LHCN-M2 (cell line): ENCODE measurements at regions not wholly inside any gene's neighbourhood (a gene's known extent, or its start where the extent isn't known, plus 50 kb on each side); places are given as distances from the start of the nearest gene placed in this dataset.
A peak's percentile ranks its signal among the peaks of the same experiment; 100 is the strongest.

Experiments used
- DNase-seq: peaks from one replicate; pipeline ENCODE4 v3.0.0-alpha.2; 2012; ENCODE audit warnings: low read depth

GRCh38 chr18:43642727-43643330 is 365.5 kb upstream of the SYT4 start:
- no peak for DNase-seq

GRCh38 chr18:43648002-43648401 is 370.7 kb upstream of the SYT4 start:
- DNase-seq = no peak

- no peak for DNase-seq
Measured at GRCh38 chr18:43649649-43650357, 372.5 kb upstream of the SYT4 start.

- DNase-seq = no peak
Measured at GRCh38 chr18:43650426-43650825, 373.1 kb upstream of the SYT4 start.

- no peak for DNase-seq
Measured at GRCh38 chr18:43651057-43651456, 373.8 kb upstream of the SYT4 start.

GRCh38 chr18:43656547-43656946 is 379.3 kb upstream of the SYT4 start:
- DNase-seq = no peak

GRCh38 chr18:43661570-43661969 is 384.3 kb upstream of the SYT4 start:
- DNase-seq = peak; percentile 70

- DNase-seq = peak; percentile 74
Measured at GRCh38 chr18:43662657-43663056, 385.4 kb upstream of the SYT4 start.

- no peak for DNase-seq
Measured at GRCh38 chr18:43663159-43663558, 385.9 kb upstream of the SYT4 start.

GRCh38 chr18:43664487-43665008 is 387.3 kb upstream of the SYT4 start:
- no peak for DNase-seq

- DNase-seq = peak; percentile 84
Measured at GRCh38 chr18:43665105-43665788, 388.0 kb upstream of the SYT4 start.

GRCh38 chr18:43668866-43669265 is 391.6 kb upstream of the SYT4 start:
- DNase-seq = no peak

- DNase-seq = no peak
Measured at GRCh38 chr18:43671431-43671830, 394.1 kb upstream of the SYT4 start.

- DNase-seq = no peak
Measured at GRCh38 chr18:43680096-43680495, 402.8 kb upstream of the SYT4 start.

GRCh38 chr18:43681661-43682060 is 404.4 kb upstream of the SYT4 start:
- DNase-seq = no peak

GRCh38 chr18:43682196-43682595 is 404.9 kb upstream of the SYT4 start:
- no peak for DNase-seq

- no peak for DNase-seq
Measured at GRCh38 chr18:43686709-43687108, 409.4 kb upstream of the SYT4 start.

GRCh38 chr18:43692099-43692690 is 414.9 kb upstream of the SYT4 start:
- DNase-seq = peak; percentile 47

GRCh38 chr18:43702399-43702798 is 425.1 kb upstream of the SYT4 start:
- DNase-seq = no peak

GRCh38 chr18:43703050-43703449 is 425.8 kb upstream of the SYT4 start:
- no peak for DNase-seq

- DNase-seq = no peak
Measured at GRCh38 chr18:43705850-43706249, 428.6 kb upstream of the SYT4 start.

- no peak for DNase-seq
Measured at GRCh38 chr18:43710135-43710534, 432.8 kb upstream of the SYT4 start.
